DMS53 (cell line): ENCODE measurements at regions not wholly inside any gene's neighbourhood (a gene's known extent, or its start where the extent isn't known, plus 50 kb on each side); places are given as distances from the start of the nearest gene placed in this dataset.

Experiments used
- DNase-seq: peaks from one replicate; lab custom pipeline; 2025; lab: John Stamatoyannopoulos, UW

- DNase-seq: no peak
Measured at GRCh38 chr13:68481130-68481529, 1251.0 kb upstream of the PCDH9 start.

- DNase-seq: no peak
Measured at GRCh38 chr13:68473834-68474326, 1243.7 kb upstream of the PCDH9 start.

- DNase-seq: no peak
Measured at GRCh38 chr13:68467160-68467559, 1237.0 kb upstream of the PCDH9 start.

GRCh38 chr13:68440874-68441273 lies 1210.7 kb upstream of the PCDH9 start:
- DNase-seq: no peak

- DNase-seq: peak; percentile 71
Measured at GRCh38 chr13:68439817-68440216, 1209.7 kb upstream of the PCDH9 start.

- DNase-seq: no peak
Measured at GRCh38 chr13:68428292-68428691, 1198.2 kb upstream of the PCDH9 start.

GRCh38 chr13:68417801-68418200 lies 1187.7 kb upstream of the PCDH9 start:
- DNase-seq: no peak

GRCh38 chr13:68410007-68410406 lies 1179.9 kb upstream of the PCDH9 start:
- no peak for DNase-seq

GRCh38 chr13:68390987-68391386 lies 1160.9 kb upstream of the PCDH9 start:
- DNase-seq: no peak

GRCh38 chr13:68386808-68387207 lies 1156.7 kb upstream of the PCDH9 start:
- DNase-seq: no peak

- DNase-seq: peak; percentile 2
Measured at GRCh38 chr13:68380041-68380973, 1150.2 kb upstream of the PCDH9 start.

- DNase-seq: no peak
Measured at GRCh38 chr13:68378294-68378693, 1148.2 kb upstream of the PCDH9 start.

GRCh38 chr13:68375004-68375403 lies 1144.9 kb upstream of the PCDH9 start:
- no peak for DNase-seq

- peak; percentile 85 for DNase-seq
Measured at GRCh38 chr13:68369739-68370138, 1139.6 kb upstream of the PCDH9 start.

GRCh38 chr13:68368922-68369321 lies 1138.8 kb upstream of the PCDH9 start:
- no peak for DNase-seq

- no peak for DNase-seq
Measured at GRCh38 chr13:68359105-68359504, 1129.0 kb upstream of the PCDH9 start.

GRCh38 chr13:68358294-68358705 lies 1128.2 kb upstream of the PCDH9 start:
- DNase-seq: no peak

- DNase-seq: no peak
Measured at GRCh38 chr13:68350554-68350953, 1120.4 kb upstream of the PCDH9 start.

GRCh38 chr13:68347220-68347619 lies 1117.1 kb upstream of the PCDH9 start:
- no peak for DNase-seq

- peak; percentile 54 for DNase-seq
Measured at GRCh38 chr13:68345963-68346531, 1115.9 kb upstream of the PCDH9 start.

- no peak for DNase-seq
Measured at GRCh38 chr13:68323124-68323523, 1093.0 kb upstream of the PCDH9 start.

- no peak for DNase-seq
Measured at GRCh38 chr13:68319384-68319783, 1089.2 kb upstream of the PCDH9 start.

GRCh38 chr13:68304286-68304893 lies 1074.3 kb upstream of the PCDH9 start:
- DNase-seq: peak; percentile 42
